Neural progenitor cell (in vitro differentiated cells): ENCODE measurements at regions not wholly inside any gene's neighbourhood (a gene's known extent, or its start where the extent isn't known, plus 50 kb on each side); places are given as distances from the start of the nearest gene placed in this dataset.

ENCODE experiments used
- DNase-seq: peaks from one replicate; pipeline ENCODE4 v3.0.0-alpha.2; 2016; ENCODE audit warnings: low spot score
- H2AFZ ChIP-seq: fragments of 200-600 bp; sonication (generic); replicated peaks from 2 replicates; pipeline ENCODE4 v1.6.1; 2016; ENCODE audit warnings: antibody characterized with exemption
- H3F3A ChIP-seq: fragments of 200-600 bp; sonication (generic); 2 replicates; pipeline ENCODE4 v1.6.1; 2016; ENCODE audit warnings: antibody characterized with exemption, low read depth
- H3K27ac ChIP-seq: fragments of 200-600 bp; sonication (generic); 2 replicates; pipeline ENCODE4 v1.5.1; 2016; ENCODE audit warnings: mild to moderate bottlenecking
- H3K27me3 ChIP-seq: fragments of 200-600 bp; sonication (generic); 2 replicates; pipeline ENCODE4 v1.6.1; 2016; ENCODE audit warnings: mild to moderate bottlenecking, moderate library complexity
- H3K36me3 ChIP-seq: fragments of 200-600 bp; sonication (generic); 2 replicates; pipeline ENCODE4 v1.5.1; 2016
- H3K4me1 ChIP-seq: fragments of 200-600 bp; sonication (generic); 2 replicates; pipeline ENCODE4 v1.6.1; 2016; ENCODE audit warnings: mixed run types
- H3K4me2 ChIP-seq: fragments of 200-600 bp; sonication (generic); 2 replicates; pipeline ENCODE4 v1.6.1; 2016
- H3K4me3 ChIP-seq: fragments of 200-600 bp; sonication (generic); 2 replicates; pipeline ENCODE4 v1.5.1; 2016
- H3K79me2 ChIP-seq: fragments of 200-600 bp; sonication (generic); 2 replicates; pipeline ENCODE4 v1.6.1; 2016; ENCODE audit warnings: low read depth
- H3K9ac ChIP-seq: fragments of 200-600 bp; sonication (generic); 2 replicates; pipeline ENCODE4 v1.6.1; 2016
- H3K9me3 ChIP-seq: fragments of 200-600 bp; sonication (generic); 2 replicates; pipeline ENCODE4 v1.5.1; 2016; ENCODE audit warnings: low read depth
- H4K20me1 ChIP-seq: fragments of 200-600 bp; sonication (generic); 2 replicates; pipeline ENCODE4 v1.6.1; 2016; ENCODE audit warnings: low read depth
- H3K27ac Mint-ChIP-seq: 3 replicates; pipeline ENCODE4 v1.8.0; 2021; ENCODE audit warnings: mixed read lengths
- H3K27me3 Mint-ChIP-seq: 2 replicates; pipeline ENCODE4 v1.8.0; 2022; ENCODE audit warnings: low read depth, mild to moderate bottlenecking, inconsistent platforms, moderate library complexity, mixed read lengths; ENCODE audit not compliant: insufficient read depth
- H3K36me3 Mint-ChIP-seq: 3 replicates; pipeline ENCODE4 v1.8.0; 2021; ENCODE audit warnings: mixed read lengths
- H3K4me1 Mint-ChIP-seq: 3 replicates; pipeline ENCODE4 v1.8.0; 2021; ENCODE audit warnings: mixed read lengths
- H3K4me3 Mint-ChIP-seq: 3 replicates; pipeline ENCODE4 v1.8.0; 2021; ENCODE audit warnings: mild to moderate bottlenecking, moderate library complexity, mixed read lengths
- H3K9me3 Mint-ChIP-seq: 3 replicates; pipeline ENCODE4 v1.8.0; 2020; ENCODE audit warnings: mixed read lengths
- CTCF ChIP-seq: fragments of 200-600 bp; sonication (generic); IDR thresholded peaks from 2 replicates; pipeline ENCODE4 v1.5.1; 2017; ENCODE audit warnings: antibody characterized with exemption, mild to moderate bottlenecking
- EZH2 ChIP-seq: fragments of 200-600 bp; sonication (generic); IDR thresholded peaks from 2 replicates; pipeline ENCODE4 v1.6.1; 2017; ENCODE audit warnings: antibody characterized with exemption, mild to moderate bottlenecking, moderate library complexity
- EZH2phosphoT487 ChIP-seq: fragments of 200-600 bp; sonication (generic); IDR thresholded peaks from 2 replicates; pipeline ENCODE4 v1.6.1; 2017; ENCODE audit warnings: antibody characterized with exemption

DNA sequence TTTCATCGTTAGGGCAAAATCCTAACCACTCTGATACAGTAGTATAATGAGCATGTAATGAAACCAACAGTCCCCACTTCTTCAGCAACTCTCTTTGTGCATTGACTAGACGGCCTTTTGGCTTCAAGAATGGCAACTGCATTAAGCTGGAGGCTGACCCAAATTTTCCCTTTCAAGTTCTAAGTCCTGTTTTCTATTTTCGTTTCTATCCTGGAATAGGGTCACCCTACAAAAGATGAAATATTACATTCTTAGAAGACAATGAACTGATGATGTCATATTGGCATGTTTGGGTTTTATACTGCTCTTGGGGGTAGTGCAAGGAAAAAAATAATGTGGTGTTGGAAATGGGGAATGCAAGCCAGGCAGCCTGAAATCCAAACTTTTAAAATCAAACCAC, 254.4 kb downstream of the ETAA1 start:
- Histone ChIP-seq H3K79me2 (no peaks in the 10 kb centered on the region), H3K27me3 (no peaks in the 10 kb centered on the region), H2AFZ (no peak overlapping the region), H3K9me3 (no peaks in the 10 kb centered on the region), H3K9ac (no peak overlapping the region), H3K4me2 (no peak overlapping the region), H3K36me3 (no peaks in the 10 kb centered on the region), H4K20me1 (no peaks in the 10 kb centered on the region), H3K4me1 (peaks cover 20% of the 10 kb centered on the region), H3K4me3 (no peak overlapping the region), H3K27ac (no peak overlapping the region), H3F3A (peaks cover 14% of the 10 kb centered on the region)
- no peak for DNase-seq
- H3K9me3 Mint-ChIP-seq = no peaks in the 10 kb centered on the region
- no peaks in the 10 kb centered on the region for H3K36me3 Mint-ChIP-seq
- TF ChIP-seq EZH2 (no peak), EZH2phosphoT487 (no peak), CTCF (no peak)
- peaks cover 3% of the 10 kb centered on the region for H3K27me3 Mint-ChIP-seq
- peaks cover 19% of the 10 kb centered on the region for H3K4me1 Mint-ChIP-seq
- no peak overlapping the region for H3K4me3 Mint-ChIP-seq
- no peak overlapping the region for H3K27ac Mint-ChIP-seq

GRCh38 chr2:67652679-67653078, 255.5 kb downstream of the ETAA1 start:
- no peaks in the 10 kb centered on the region for H3K36me3 Mint-ChIP-seq
- H3K27me3 ChIP-seq = no peaks in the 10 kb centered on the region
- peaks cover 14% of the 10 kb centered on the region for H3F3A ChIP-seq
- no peak overlapping the region for H3K4me2 ChIP-seq
- H3K27ac Mint-ChIP-seq = no peak overlapping the region
- DNase-seq = no peak
- peaks cover 20% of the 10 kb centered on the region for H3K4me1 ChIP-seq
- H3K4me3 ChIP-seq = no peak overlapping the region
- no peak overlapping the region for H3K4me3 Mint-ChIP-seq
- H4K20me1 ChIP-seq = no peaks in the 10 kb centered on the region
- no peaks in the 10 kb centered on the region for H3K9me3 ChIP-seq
- H2AFZ ChIP-seq = no peak overlapping the region
- peaks cover 19% of the 10 kb centered on the region for H3K4me1 Mint-ChIP-seq
- no peaks in the 10 kb centered on the region for H3K36me3 ChIP-seq
- H3K27me3 Mint-ChIP-seq = peaks cover 3% of the 10 kb centered on the region
- no peak for TF ChIP-seq EZH2
- no peak for TF ChIP-seq CTCF
- no peak for TF ChIP-seq EZH2phosphoT487
- H3K27ac ChIP-seq = no peak overlapping the region
- H3K9ac ChIP-seq = no peak overlapping the region
- H3K9me3 Mint-ChIP-seq = no peaks in the 10 kb centered on the region
- no peaks in the 10 kb centered on the region for H3K79me2 ChIP-seq

DNA sequence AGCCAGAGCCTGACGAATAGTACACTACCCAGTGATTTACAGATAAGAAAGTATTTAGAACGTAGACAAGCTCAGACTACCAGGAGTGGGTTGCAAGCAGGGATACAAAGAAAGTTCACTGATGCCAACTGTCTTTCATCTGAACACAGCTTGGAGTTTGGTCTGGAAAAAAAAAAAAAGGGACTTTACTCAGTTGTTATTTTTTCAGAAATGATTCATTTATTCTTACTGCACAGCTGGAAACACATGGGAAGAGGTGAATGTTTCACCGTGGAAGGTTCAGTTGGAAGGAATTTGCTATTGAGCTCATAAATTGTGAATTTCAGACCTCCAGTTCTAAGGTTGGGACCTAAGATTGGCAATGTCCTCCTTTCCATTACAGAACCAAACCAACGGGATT, 259.7 kb downstream of the ETAA1 start:
- Histone ChIP-seq H3K36me3 (no peaks in the 10 kb centered on the region), H3K27ac (no peak overlapping the region), H3K4me3 (no peak overlapping the region), H3K9ac (no peak overlapping the region), H3K4me1 (peaks cover 14% of the 10 kb centered on the region), H2AFZ (no peak overlapping the region), H3K4me2 (no peak overlapping the region), H3F3A (no peaks in the 10 kb centered on the region), H3K27me3 (no peaks in the 10 kb centered on the region), H3K9me3 (peaks cover 11% of the 10 kb centered on the region), H3K79me2 (no peaks in the 10 kb centered on the region), H4K20me1 (no peaks in the 10 kb centered on the region)
- DNase-seq = no peak
- Mint-ChIP-seq H3K4me3 (no peak overlapping the region), H3K9me3 (no peaks in the 10 kb centered on the region), H3K27ac (no peak overlapping the region), H3K27me3 (no peaks in the 10 kb centered on the region), H3K4me1 (no peaks in the 10 kb centered on the region), H3K36me3 (no peaks in the 10 kb centered on the region)
- TF ChIP-seq CTCF (no peak), EZH2 (no peak), EZH2phosphoT487 (no peak)

DNA sequence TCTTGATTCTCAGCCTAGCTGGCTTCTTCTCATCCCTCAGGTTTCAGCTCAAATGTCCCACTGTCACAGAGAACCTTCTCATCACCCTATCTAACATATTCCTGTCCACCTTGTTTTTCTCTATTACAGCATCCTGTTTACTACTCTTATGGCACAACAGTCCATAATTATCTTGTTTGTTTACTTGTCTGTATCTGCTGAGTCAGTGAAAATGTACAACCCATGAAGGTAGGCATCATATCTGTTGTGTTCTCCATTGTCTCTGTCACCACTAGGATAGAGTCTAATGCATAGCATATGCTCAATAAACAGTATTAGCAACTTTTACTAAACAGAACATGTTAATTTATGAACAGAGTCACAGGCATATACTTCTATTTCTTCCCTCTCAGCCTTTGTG, 261.7 kb downstream of the ETAA1 start:
- Histone ChIP-seq H3K36me3 (no peaks in the 10 kb centered on the region), H3K4me2 (no peak overlapping the region), H3K27ac (no peak overlapping the region), H3K4me3 (no peak overlapping the region), H3K27me3 (no peaks in the 10 kb centered on the region), H3K9me3 (peaks cover 11% of the 10 kb centered on the region), H2AFZ (no peak overlapping the region), H3K79me2 (no peaks in the 10 kb centered on the region), H4K20me1 (no peaks in the 10 kb centered on the region), H3K9ac (no peak overlapping the region), H3F3A (no peaks in the 10 kb centered on the region), H3K4me1 (peaks cover 14% of the 10 kb centered on the region)
- TF ChIP-seq CTCF = no peak
- TF ChIP-seq EZH2phosphoT487 = no peak
- TF ChIP-seq EZH2 = no peak
- Mint-ChIP-seq H3K27ac (no peak overlapping the region), H3K4me3 (no peak overlapping the region), H3K9me3 (no peaks in the 10 kb centered on the region), H3K36me3 (no peaks in the 10 kb centered on the region), H3K27me3 (no peaks in the 10 kb centered on the region), H3K4me1 (no peaks in the 10 kb centered on the region)
- DNase-seq = no peak
